Mesenchymal stem cell (in vitro differentiated cells and primary cell): ENCODE measurements at regions not wholly inside any gene's neighbourhood (a gene's known extent, or its start where the extent isn't known, plus 50 kb on each side); places are given as distances from the start of the nearest gene placed in this dataset.

Source experiments
- DNase-seq: peaks from one replicate; pipeline ENCODE4 v3.0.0-alpha.2; 2013
- H2AFZ ChIP-seq: one replicate; pipeline ENCODE4 v1.6.1; 2013; ENCODE audit warnings: low read depth, mild to moderate bottlenecking, control low read depth, inconsistent platforms, low read length, moderate library complexity
- H2AK5ac ChIP-seq: 2 replicates; pipeline ENCODE4 v1.6.1; 2013; ENCODE audit warnings: low read length, moderate library complexity, mild to moderate bottlenecking, inconsistent platforms; ENCODE audit not compliant: severe bottlenecking
- H2BK120ac ChIP-seq: one replicate; pipeline ENCODE4 v1.6.1; 2013; ENCODE audit warnings: low read depth, mild to moderate bottlenecking, inconsistent platforms, low read length, moderate library complexity
- H2BK12ac ChIP-seq, 2 experiments: one replicate each; pipeline ENCODE4 v1.6.1; 2013; ENCODE audit warnings: inconsistent platforms in 2 of 2, low read length in 2 of 2, mild to moderate bottlenecking in 2 of 2, moderate library complexity in 2 of 2, control low read depth in 1 of 2
- H2BK15ac ChIP-seq: one replicate; pipeline ENCODE4 v1.6.1; 2013; ENCODE audit warnings: mild to moderate bottlenecking, low read depth, inconsistent platforms; ENCODE audit not compliant: poor library complexity, severe bottlenecking
- H2BK5ac ChIP-seq: 2 replicates; pipeline ENCODE4 v1.6.1; 2013; ENCODE audit warnings: low read depth, mild to moderate bottlenecking, low read length, control low read depth, inconsistent platforms; ENCODE audit not compliant: poor library complexity, severe bottlenecking
- H3K14ac ChIP-seq, 2 experiments: one replicate each; pipeline ENCODE4 v1.6.1; 2013; ENCODE audit warnings: inconsistent platforms in 2 of 2, low read length in 2 of 2, control low read depth in 1 of 2, mild to moderate bottlenecking in 1 of 2, moderate library complexity in 1 of 2
- H3K18ac ChIP-seq, 2 experiments: one replicate each; pipeline ENCODE4 v1.6.1; 2013; ENCODE audit warnings: inconsistent platforms in 2 of 2, low read length in 2 of 2, control low read depth in 1 of 2, low read depth in 1 of 2, mild to moderate bottlenecking in 1 of 2
- H3K23ac ChIP-seq, 2 experiments: one replicate each; pipeline ENCODE4 v1.6.1; 2013; ENCODE audit warnings: inconsistent platforms in 2 of 2, low read length in 2 of 2, mild to moderate bottlenecking in 2 of 2, moderate library complexity in 2 of 2, control low read depth in 1 of 2
- H3K27ac ChIP-seq: 2 replicates; pipeline ENCODE4 v1.5.1; 2013; ENCODE audit warnings: mild to moderate bottlenecking, moderate library complexity, low read length, control low read depth, inconsistent platforms; ENCODE audit not compliant: poor library complexity, severe bottlenecking
- H3K27me3 ChIP-seq, 2 experiments: 2 replicates each; pipeline versions ENCODE4 v1.6.1 to v1.7.0; 2013; ENCODE audit warnings: low read length in 2 of 2, mild to moderate bottlenecking in 2 of 2, moderate library complexity in 2 of 2, control low read depth in 1 of 2, inconsistent platforms in 1 of 2; ENCODE audit not compliant: control insufficient read depth in 1 of 2, insufficient read depth in 1 of 2
- H3K36me3 ChIP-seq, 2 experiments: 2 replicates each; pipeline versions ENCODE4 v1.6.1 to v1.7.0; 2013; ENCODE audit warnings: low read length in 2 of 2, control low read depth in 1 of 2, inconsistent platforms in 1 of 2, low read depth in 1 of 2, mild to moderate bottlenecking in 1 of 2; ENCODE audit not compliant: insufficient read depth in 2 of 2, control insufficient read depth in 1 of 2
- H3K4ac ChIP-seq, 2 experiments: one replicate each; pipeline ENCODE4 v1.6.1; 2013; ENCODE audit warnings: inconsistent platforms in 2 of 2, low read length in 2 of 2, mild to moderate bottlenecking in 2 of 2, moderate library complexity in 2 of 2, control low read depth in 1 of 2, low read depth in 1 of 2
- H3K4me1 ChIP-seq: 2 replicates; pipeline ENCODE4 v1.6.1; 2013; ENCODE audit warnings: low read depth, low read length, control low read depth; ENCODE audit not compliant: control insufficient read depth, insufficient read depth
- H3K4me2 ChIP-seq: 2 replicates; pipeline ENCODE4 v1.6.1; 2013; ENCODE audit warnings: low read length, mild to moderate bottlenecking, inconsistent platforms; ENCODE audit not compliant: poor library complexity, severe bottlenecking
- H3K4me3 ChIP-seq, 2 experiments: 2 replicates each; pipeline versions ENCODE4 v1.5.1 to v1.7.0; 2013; ENCODE audit warnings: low read length in 2 of 2, mild to moderate bottlenecking in 2 of 2, control low read depth in 1 of 2, low read depth in 1 of 2; ENCODE audit not compliant: insufficient read depth in 1 of 2
- H3K79me1 ChIP-seq: replicated peaks from 2 replicates; pipeline ENCODE4 v1.6.1; 2013; ENCODE audit warnings: mild to moderate bottlenecking, control low read depth, low read length, inconsistent platforms; ENCODE audit not compliant: poor library complexity, severe bottlenecking
- H3K9ac ChIP-seq: 2 replicates; pipeline ENCODE4 v1.7.0; 2013; ENCODE audit warnings: mild to moderate bottlenecking, low read length, moderate library complexity
- H3K9me3 ChIP-seq: 2 replicates; pipeline ENCODE4 v1.7.0; 2013; ENCODE audit warnings: mild to moderate bottlenecking, low read length; ENCODE audit not compliant: control insufficient read depth
- H4K8ac ChIP-seq: one replicate; pipeline ENCODE4 v1.6.1; 2013; ENCODE audit warnings: inconsistent platforms, mild to moderate bottlenecking, low read length, moderate library complexity
- H4K91ac ChIP-seq: one replicate; pipeline ENCODE4 v1.6.1; 2013; ENCODE audit warnings: mild to moderate bottlenecking, low read length, inconsistent platforms
- WGBS: methylation state at CpG from one replicate; pipeline ENCODE4 v1.1.7; 2013; ENCODE audit warnings: mixed read lengths; 5-methylcytosine and 5-hydroxymethylcytosine counted together

DNA sequence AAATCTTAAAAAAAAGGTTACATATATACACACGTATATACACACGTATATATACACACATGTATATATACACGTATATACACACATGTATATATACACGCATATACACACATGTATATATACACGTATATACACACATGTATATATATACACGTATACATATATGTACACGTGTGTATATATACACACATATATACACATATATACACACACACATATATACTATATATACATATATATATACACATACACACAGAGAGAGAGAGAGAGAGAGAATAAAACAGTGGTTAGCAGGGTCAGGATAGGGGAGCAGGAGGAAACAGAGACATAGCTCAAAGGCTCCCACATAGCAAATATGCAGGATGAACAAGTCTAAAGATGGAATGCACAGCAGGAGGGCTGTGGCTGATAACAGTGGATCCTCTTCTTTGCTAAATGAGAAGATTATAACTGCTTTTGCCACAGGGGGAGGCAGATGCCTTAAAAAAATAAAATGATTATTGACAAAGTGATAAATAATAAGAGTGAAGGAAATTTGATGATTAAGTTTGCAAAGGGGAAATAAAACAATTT lies 714.5 kb downstream of the UQCRFS1 start:
- Histone ChIP-seq H3K4me3 (no peak overlapping the region), H3K23ac (no peak overlapping the region), H3K4me1 (peaks cover 7% of the 10 kb centered on the region), H3K27ac (no peak overlapping the region), H2AK5ac (no peak overlapping the region), H3K14ac (no peak overlapping the region), H2AFZ (no peak overlapping the region), H4K91ac (no peak overlapping the region), H3K79me1 (no peaks in the 10 kb centered on the region), H3K27me3 (peaks cover 0 to 37% of the 10 kb centered on the region in 2 experiments), H4K8ac (no peak overlapping the region), H3K9me3 (no peaks in the 10 kb centered on the region), H3K36me3 (no peaks in the 10 kb centered on the region), H2BK120ac (no peak overlapping the region), H2BK5ac (no peak overlapping the region), H3K4ac (no peak overlapping the region), H3K4me2 (no peak overlapping the region), H3K9ac (no peak overlapping the region), H2BK15ac (no peak overlapping the region), H3K18ac (no peak overlapping the region), H2BK12ac (no peak overlapping the region)
- WGBS = no CpG with 5 or more reads among the region's 7 CpGs
- no peak for DNase-seq

- H3K27me3 ChIP-seq = peaks cover 0 to 31% of the 10 kb centered on the region in 2 experiments
- H3K4me1 ChIP-seq = peaks cover 7% of the 10 kb centered on the region
- no peak overlapping the region for H3K18ac ChIP-seq
- H2AFZ ChIP-seq = no peak overlapping the region
- H2BK5ac ChIP-seq = no peak overlapping the region
- H2BK15ac ChIP-seq = no peak overlapping the region
- H4K91ac ChIP-seq = no peak overlapping the region
- H2BK12ac ChIP-seq = no peak overlapping the region
- no peaks in the 10 kb centered on the region for H3K9me3 ChIP-seq
- no peak for DNase-seq
- no peak overlapping the region for H2BK120ac ChIP-seq
- no peaks in the 10 kb centered on the region for H3K79me1 ChIP-seq
- no peak overlapping the region for H3K4ac ChIP-seq
- no peaks in the 10 kb centered on the region for H3K36me3 ChIP-seq
- H3K4me3 ChIP-seq = no peak overlapping the region
- no peak overlapping the region for H3K4me2 ChIP-seq
- no peak overlapping the region for H4K8ac ChIP-seq
- no peak overlapping the region for H3K14ac ChIP-seq
- WGBS = 100% methylated on average over 4 of the region's 4 CpGs
- H3K23ac ChIP-seq = no peak overlapping the region
- no peak overlapping the region for H3K9ac ChIP-seq
- H3K27ac ChIP-seq = no peak overlapping the region
- peak overlapping the region; percentile 70 for H2AK5ac ChIP-seq
Measured at GRCh38 chr19:28497887-28498286, 715.1 kb downstream of the UQCRFS1 start.

- peaks cover 7% of the 10 kb centered on the region for H3K4me1 ChIP-seq
- no peak for DNase-seq
- no peak overlapping the region for H3K23ac ChIP-seq
- H2AK5ac ChIP-seq = no peak overlapping the region
- no peak overlapping the region for H2BK5ac ChIP-seq
- H3K9ac ChIP-seq = no peak overlapping the region
- H3K4ac ChIP-seq = no peak overlapping the region
- H3K27me3 ChIP-seq = peaks cover 0 to 29% of the 10 kb centered on the region in 2 experiments
- no peak overlapping the region for H2BK15ac ChIP-seq
- no peak overlapping the region for H2BK120ac ChIP-seq
- no peak overlapping the region for H4K91ac ChIP-seq
- H3K4me2 ChIP-seq = no peak overlapping the region
- no peaks in the 10 kb centered on the region for H3K36me3 ChIP-seq
- H2AFZ ChIP-seq = no peak overlapping the region
- no peak overlapping the region for H3K14ac ChIP-seq
- H2BK12ac ChIP-seq = no peak overlapping the region
- WGBS = 75% methylated on average over 5 of the region's 5 CpGs
- H3K4me3 ChIP-seq = no peak overlapping the region
- H3K27ac ChIP-seq = peak overlapping the region; percentile 3
- no peaks in the 10 kb centered on the region for H3K79me1 ChIP-seq
- no peak overlapping the region for H4K8ac ChIP-seq
- no peaks in the 10 kb centered on the region for H3K9me3 ChIP-seq
- no peak overlapping the region for H3K18ac ChIP-seq
Measured at GRCh38 chr19:28497137-28497536, 715.8 kb downstream of the UQCRFS1 start.

DNA sequence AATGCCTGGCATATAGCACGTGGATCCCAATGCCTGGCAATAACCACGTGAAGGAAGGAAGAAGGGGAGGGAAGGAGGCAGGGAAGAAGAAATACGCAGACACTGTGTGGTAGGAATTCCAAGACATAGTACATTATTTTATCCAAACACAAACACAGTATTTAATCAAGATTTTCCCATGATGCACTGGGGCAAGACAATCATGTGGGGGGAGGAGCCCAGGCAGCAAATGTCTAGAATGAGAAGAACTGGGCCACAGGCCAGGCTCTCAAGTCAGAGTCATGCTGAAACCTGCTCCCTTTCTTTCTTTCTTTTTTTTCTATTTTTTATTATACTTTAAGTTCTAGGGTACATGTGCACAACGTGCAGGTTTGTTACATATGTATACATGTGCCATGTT lies 717.9 kb downstream of the UQCRFS1 start:
- no peak overlapping the region for H4K8ac ChIP-seq
- no peak overlapping the region for H2BK15ac ChIP-seq
- no peak overlapping the region for H2BK5ac ChIP-seq
- H3K27me3 ChIP-seq = peaks cover 0 to 10% of the 10 kb centered on the region in 2 experiments
- no peak overlapping the region for H3K9ac ChIP-seq
- no peaks in the 10 kb centered on the region for H3K9me3 ChIP-seq
- H3K4me3 ChIP-seq = no peak overlapping the region
- H3K36me3 ChIP-seq = no peaks in the 10 kb centered on the region
- no peak for DNase-seq
- peaks cover 6% of the 10 kb centered on the region for H3K4me1 ChIP-seq
- no peaks in the 10 kb centered on the region for H3K79me1 ChIP-seq
- no peak overlapping the region for H4K91ac ChIP-seq
- no peak overlapping the region for H2BK12ac ChIP-seq
- no peak overlapping the region for H3K23ac ChIP-seq
- 83% methylated on average over 2 of the region's 4 CpGs for WGBS
- no peak overlapping the region for H3K14ac ChIP-seq
- H2AFZ ChIP-seq = no peak overlapping the region
- H3K18ac ChIP-seq = no peak overlapping the region
- no peak overlapping the region for H3K4me2 ChIP-seq
- no peak overlapping the region for H3K27ac ChIP-seq
- H2BK120ac ChIP-seq = no peak overlapping the region
- H3K4ac ChIP-seq = no peak overlapping the region
- H2AK5ac ChIP-seq = no peak overlapping the region
